SK-N-SH (cell line): ENCODE measurements at regions not wholly inside any gene's neighbourhood (a gene's known extent, or its start where the extent isn't known, plus 50 kb on each side); places are given as distances from the start of the nearest gene placed in this dataset.

Experiments
- CTCF ChIA-PET: fragments of 300-600, 350-600 bp; formaldehyde crosslinking; extraction: SDS; loops from one replicate; lab custom pipeline; 2021; lab: Yijun Ruan, JAX
- POLR2A ChIA-PET: fragments of 350-600 bp; sonication (Branson Sonifier 250); formaldehyde crosslinking; extraction: SDS; loops from one replicate; lab custom pipeline; 2020; ENCODE audit warnings: antibody characterized with exemption, inconsistent platforms; lab: Yijun Ruan, JAX
- DNase-seq: peaks from one replicate; pipeline ENCODE4 v3.0.0; 2012
- H2AFZ ChIP-seq: fragments of 200-600 bp; sonication (generic); 2 replicates; pipeline ENCODE4 v1.8.1; 2016; ENCODE audit warnings: antibody characterized with exemption, mild to moderate bottlenecking, low read depth
- H3F3A ChIP-seq: fragments of 200-600 bp; sonication (generic); replicated peaks from 2 replicates; pipeline ENCODE3; 2016; ENCODE audit warnings: antibody characterized with exemption, mild to moderate bottlenecking; ENCODE audit not compliant: insufficient read depth
- H3K27ac ChIP-seq, 2 experiments: fragments of 200-500 bp in 1 of 2; fragments of 200-600 bp in 1 of 2; sonication (Bioruptor generic) in 1 of 2; sonication (generic), shearing (Covaris generic) in 1 of 2; 2 replicates each; pipeline versions ENCODE4 v1.5.1 to v1.6.1; 2014 to 2016; ENCODE audit warnings: low read depth in 2 of 2, inconsistent platforms in 1 of 2, low read length in 1 of 2, mild to moderate bottlenecking in 1 of 2, mixed read lengths in 1 of 2
- H3K27me3 ChIP-seq: fragments of 200-600 bp; sonication (generic), shearing (Covaris generic); 2 replicates; pipeline ENCODE4 v1.6.1; 2016; ENCODE audit warnings: mixed run types; ENCODE audit not compliant: insufficient read depth
- H3K36me3 ChIP-seq, 2 experiments: fragments of 200-500 bp in 1 of 2; fragments of 200-600 bp in 1 of 2; sonication (Bioruptor generic) in 1 of 2; sonication (generic) in 1 of 2; replicated peaks in 1 of 2; 2 replicates each; pipeline versions ENCODE3 to v1.5.1; 2014 to 2016; ENCODE audit warnings: low read length in 1 of 2, mild to moderate bottlenecking in 1 of 2; ENCODE audit not compliant: insufficient read depth in 2 of 2, control insufficient read depth in 1 of 2
- H3K4me1 ChIP-seq, 2 experiments: fragments of 200-500 bp in 1 of 2; fragments of 200-600 bp in 1 of 2; sonication (Bioruptor generic) in 1 of 2; sonication (generic), shearing (Covaris generic) in 1 of 2; 2 replicates each; pipeline versions ENCODE4 v1.5.1 to v1.6.1; 2014 to 2016; ENCODE audit warnings: low read depth in 1 of 2, low read length in 1 of 2, mixed run types in 1 of 2; ENCODE audit not compliant: insufficient read depth in 2 of 2, control insufficient read depth in 1 of 2
- H3K4me2 ChIP-seq: fragments of 200-600 bp; sonication (generic), shearing (Covaris generic); 2 replicates; pipeline ENCODE4 v1.6.1; 2017; ENCODE audit warnings: mixed run types
- H3K4me3 ChIP-seq, 2 experiments: fragments of 200-500 bp in 1 of 2; fragments of 200-600 bp in 1 of 2; sonication (Bioruptor generic) in 1 of 2; sonication (generic), shearing (Covaris generic) in 1 of 2; 2 replicates each; pipeline versions ENCODE4 v1.5.1 to v1.8.1; 2014 to 2016; ENCODE audit warnings: low read depth in 2 of 2, inconsistent platforms in 1 of 2, low read length in 1 of 2, mild to moderate bottlenecking in 1 of 2, mixed read lengths in 1 of 2, moderate library complexity in 1 of 2
- H3K79me2 ChIP-seq: fragments of 200-600 bp; sonication (generic); 2 replicates; pipeline ENCODE4 v1.8.1; 2017; ENCODE audit warnings: mild to moderate bottlenecking; ENCODE audit not compliant: insufficient read depth
- H3K9ac ChIP-seq: fragments of 200-600 bp; sonication (generic); 2 replicates; pipeline ENCODE4 v1.6.1; 2017; ENCODE audit warnings: mixed run types
- H3K9me2 ChIP-seq: fragments of 200-600 bp; sonication (generic); 2 replicates; pipeline ENCODE4 v1.6.1; 2017; ENCODE audit warnings: mixed run types
- H3K9me3 ChIP-seq: fragments of 200-600 bp; sonication (generic); 2 replicates; pipeline ENCODE4 v1.6.1; 2017; ENCODE audit warnings: mixed run types, mild to moderate bottlenecking, moderate library complexity
- H4K20me1 ChIP-seq: fragments of 200-600 bp; sonication (generic); 2 replicates; pipeline ENCODE4 v1.6.1; 2017; ENCODE audit warnings: mild to moderate bottlenecking, mixed run types; ENCODE audit not compliant: insufficient read depth
- CHD2 ChIP-seq: fragments of 150-350 bp; IDR thresholded peaks from 2 replicates; pipeline ENCODE4 v1.6.1; 2018; ENCODE audit warnings: low read length; ENCODE audit not compliant: partially characterized antibody
- ELF1 ChIP-seq: IDR thresholded peaks from 2 replicates; pipeline ENCODE4 v1.4.0; 2012
- EP300 ChIP-seq, 2 experiments: IDR thresholded peaks; 2 replicates each; pipeline versions ENCODE4 v1.4.0 to v1.6.1; 2012; ENCODE audit warnings: borderline replicate concordance in 1 of 2, low read depth in 1 of 2, low read length in 1 of 2
- FOXJ3 ChIP-seq: sonication (generic); formaldehyde crosslinking; IDR thresholded peaks from 2 replicates; pipeline ENCODE4 v1.5.1; 2020; ENCODE audit warnings: mild to moderate bottlenecking, missing genetic modification reagents
- JUND ChIP-seq: IDR thresholded peaks from 2 replicates; pipeline ENCODE4 v1.4.0; 2012
- MXI1 ChIP-seq: IDR thresholded peaks from 2 replicates; pipeline ENCODE4 v1.6.1; 2012; ENCODE audit warnings: mild to moderate bottlenecking, low read depth, low read length, improper control_type of control experiment
- NFIC ChIP-seq: IDR thresholded peaks from 2 replicates; pipeline ENCODE4 v1.4.0; 2012; ENCODE audit warnings: borderline replicate concordance
- NRF1 ChIP-seq: IDR thresholded peaks from 2 replicates; pipeline ENCODE4 v1.6.1; 2012; ENCODE audit warnings: low read depth, mild to moderate bottlenecking, low read length
- RCOR1 ChIP-seq: fragments of 150-350 bp; IDR thresholded peaks from 2 replicates; pipeline ENCODE4 v1.6.1; 2017; ENCODE audit warnings: antibody characterized with exemption, low read length
- RFX5 ChIP-seq: IDR thresholded peaks from 2 replicates; pipeline ENCODE4 v1.6.1; 2012; ENCODE audit warnings: mild to moderate bottlenecking, improper control_type of control experiment, low read length
- SIN3A ChIP-seq: IDR thresholded peaks from 2 replicates; pipeline ENCODE4 v1.6.1; 2012; ENCODE audit warnings: low read depth, mild to moderate bottlenecking, low read length, moderate library complexity, borderline replicate concordance
- SMC3 ChIP-seq: IDR thresholded peaks from 2 replicates; pipeline ENCODE4 v1.6.1; 2012; ENCODE audit warnings: low read depth, low read length, improper control_type of control experiment
- YY1 ChIP-seq: IDR thresholded peaks from 2 replicates; pipeline ENCODE4 v1.4.0; 2012; ENCODE audit warnings: low read depth, mild to moderate bottlenecking
- WGBS: methylation state at CpG from one replicate; pipeline ENCODE4 v1.1.6; 2017; ENCODE audit warnings: low lambda C conversion rate; 5-methylcytosine and 5-hydroxymethylcytosine counted together
- TF ChIP-seq, protein P1 (sequence below): IDR thresholded peaks from 2 replicates; pipeline ENCODE4 v1.6.1; 2012; ENCODE audit warnings: mild to moderate bottlenecking, low read depth, low read length, moderate library complexity
- TF ChIP-seq, protein P2 (sequence below): fragments of 150-350 bp; IDR thresholded peaks from 2 replicates; pipeline ENCODE4 v1.6.1; 2016; ENCODE audit warnings: mild to moderate bottlenecking, low read depth, low read length
- TF ChIP-seq, protein P3 (sequence below): fragments of 150-350 bp; IDR thresholded peaks from 2 replicates; pipeline ENCODE4 v1.6.1; 2017; ENCODE audit warnings: antibody characterized with exemption, low read length, low read depth, borderline replicate concordance
- TF ChIP-seq, protein P4 (sequence below): IDR thresholded peaks from 2 replicates; pipeline ENCODE4 v1.4.0; 2012; ENCODE audit warnings: low read depth
- TF ChIP-seq, protein P5 (sequence below): fragments of 200-600 bp; sonication (generic); IDR thresholded peaks from 2 replicates; pipeline ENCODE4 v1.6.1; 2017; ENCODE audit warnings: antibody characterized with exemption, mild to moderate bottlenecking, moderate library complexity

DNA sequence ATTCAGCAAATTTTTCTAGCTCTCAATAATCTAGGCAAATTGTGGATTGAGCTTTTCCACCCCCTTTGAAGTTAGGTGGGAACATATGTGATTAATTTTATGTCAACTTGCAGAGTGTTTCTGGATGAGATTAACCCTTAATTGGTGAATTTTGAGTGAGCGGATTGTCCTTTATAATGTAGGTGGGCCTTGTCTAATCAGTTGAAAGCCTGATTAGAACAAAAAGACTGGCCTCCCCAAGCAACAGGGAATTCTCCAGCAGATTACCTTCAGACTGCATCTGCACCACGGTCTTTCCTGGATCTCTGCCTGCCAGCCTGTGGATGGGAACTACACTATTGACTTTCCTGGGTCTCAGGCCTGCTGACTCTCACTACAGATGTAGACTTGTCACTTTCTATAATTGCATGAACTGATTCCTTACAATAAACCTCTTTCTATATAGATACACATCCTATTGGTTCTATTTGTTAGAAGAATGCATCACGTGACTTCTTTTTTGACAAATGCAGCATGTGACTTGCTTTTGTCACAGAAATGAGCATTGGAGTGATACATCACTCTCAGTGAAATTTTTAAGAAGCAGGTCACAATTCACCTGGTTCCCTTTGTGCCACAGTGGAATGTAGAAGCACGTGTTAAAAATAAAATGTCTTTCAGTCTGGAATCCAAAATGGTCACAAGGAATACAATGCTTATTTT, 1038.3 kb downstream of the CDH11 start:
- ChIA-PET POLR2A (no interaction called here), CTCF (no interaction called here)
- no peaks in the 10 kb centered on the region for H3F3A ChIP-seq
- no peaks in the 10 kb centered on the region; a peak in 1 of 4 replicates for H3K4me1 ChIP-seq
- WGBS = 82% methylated on average over 3 of the region's 4 CpGs
- H3K4me3 ChIP-seq = no peak overlapping the region
- H3K9me2 ChIP-seq = no peaks in the 10 kb centered on the region
- no peak overlapping the region for H2AFZ ChIP-seq
- H3K4me2 ChIP-seq = no peak overlapping the region
- H3K9me3 ChIP-seq = no peaks in the 10 kb centered on the region
- no peaks in the 10 kb centered on the region for H3K79me2 ChIP-seq
- TF ChIP-seq NRF1 (no peak), SIN3A (no peak), SMC3 (no peak), RFX5 (no peak), JUND (no peak), MXI1 (no peak), EP300 (IDR thresholded peaks at IDR 0.05; ENCODE audit: borderline replicate concordance in 1 of 2, low read depth in 1 of 2, low read length in 1 of 2) (no peak), ELF1 (no peak), CHD2 (no peak), YY1 (no peak), RCOR1 (no peak), NFIC (no peak), FOXJ3 (no peak)
- TF ChIP-seq, protein P1, sequence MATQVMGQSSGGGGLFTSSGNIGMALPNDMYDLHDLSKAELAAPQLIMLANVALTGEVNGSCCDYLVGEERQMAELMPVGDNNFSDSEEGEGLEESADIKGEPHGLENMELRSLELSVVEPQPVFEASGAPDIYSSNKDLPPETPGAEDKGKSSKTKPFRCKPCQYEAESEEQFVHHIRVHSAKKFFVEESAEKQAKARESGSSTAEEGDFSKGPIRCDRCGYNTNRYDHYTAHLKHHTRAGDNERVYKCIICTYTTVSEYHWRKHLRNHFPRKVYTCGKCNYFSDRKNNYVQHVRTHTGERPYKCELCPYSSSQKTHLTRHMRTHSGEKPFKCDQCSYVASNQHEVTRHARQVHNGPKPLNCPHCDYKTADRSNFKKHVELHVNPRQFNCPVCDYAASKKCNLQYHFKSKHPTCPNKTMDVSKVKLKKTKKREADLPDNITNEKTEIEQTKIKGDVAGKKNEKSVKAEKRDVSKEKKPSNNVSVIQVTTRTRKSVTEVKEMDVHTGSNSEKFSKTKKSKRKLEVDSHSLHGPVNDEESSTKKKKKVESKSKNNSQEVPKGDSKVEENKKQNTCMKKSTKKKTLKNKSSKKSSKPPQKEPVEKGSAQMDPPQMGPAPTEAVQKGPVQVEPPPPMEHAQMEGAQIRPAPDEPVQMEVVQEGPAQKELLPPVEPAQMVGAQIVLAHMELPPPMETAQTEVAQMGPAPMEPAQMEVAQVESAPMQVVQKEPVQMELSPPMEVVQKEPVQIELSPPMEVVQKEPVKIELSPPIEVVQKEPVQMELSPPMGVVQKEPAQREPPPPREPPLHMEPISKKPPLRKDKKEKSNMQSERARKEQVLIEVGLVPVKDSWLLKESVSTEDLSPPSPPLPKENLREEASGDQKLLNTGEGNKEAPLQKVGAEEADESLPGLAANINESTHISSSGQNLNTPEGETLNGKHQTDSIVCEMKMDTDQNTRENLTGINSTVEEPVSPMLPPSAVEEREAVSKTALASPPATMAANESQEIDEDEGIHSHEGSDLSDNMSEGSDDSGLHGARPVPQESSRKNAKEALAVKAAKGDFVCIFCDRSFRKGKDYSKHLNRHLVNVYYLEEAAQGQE = no peak
- TF ChIP-seq, protein P2, sequence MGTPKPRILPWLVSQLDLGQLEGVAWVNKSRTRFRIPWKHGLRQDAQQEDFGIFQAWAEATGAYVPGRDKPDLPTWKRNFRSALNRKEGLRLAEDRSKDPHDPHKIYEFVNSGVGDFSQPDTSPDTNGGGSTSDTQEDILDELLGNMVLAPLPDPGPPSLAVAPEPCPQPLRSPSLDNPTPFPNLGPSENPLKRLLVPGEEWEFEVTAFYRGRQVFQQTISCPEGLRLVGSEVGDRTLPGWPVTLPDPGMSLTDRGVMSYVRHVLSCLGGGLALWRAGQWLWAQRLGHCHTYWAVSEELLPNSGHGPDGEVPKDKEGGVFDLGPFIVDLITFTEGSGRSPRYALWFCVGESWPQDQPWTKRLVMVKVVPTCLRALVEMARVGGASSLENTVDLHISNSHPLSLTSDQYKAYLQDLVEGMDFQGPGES = no peak
- TF ChIP-seq, protein P3, sequence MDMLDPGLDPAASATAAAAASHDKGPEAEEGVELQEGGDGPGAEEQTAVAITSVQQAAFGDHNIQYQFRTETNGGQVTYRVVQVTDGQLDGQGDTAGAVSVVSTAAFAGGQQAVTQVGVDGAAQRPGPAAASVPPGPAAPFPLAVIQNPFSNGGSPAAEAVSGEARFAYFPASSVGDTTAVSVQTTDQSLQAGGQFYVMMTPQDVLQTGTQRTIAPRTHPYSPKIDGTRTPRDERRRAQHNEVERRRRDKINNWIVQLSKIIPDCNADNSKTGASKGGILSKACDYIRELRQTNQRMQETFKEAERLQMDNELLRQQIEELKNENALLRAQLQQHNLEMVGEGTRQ = no peak
- TF ChIP-seq, protein P4, sequence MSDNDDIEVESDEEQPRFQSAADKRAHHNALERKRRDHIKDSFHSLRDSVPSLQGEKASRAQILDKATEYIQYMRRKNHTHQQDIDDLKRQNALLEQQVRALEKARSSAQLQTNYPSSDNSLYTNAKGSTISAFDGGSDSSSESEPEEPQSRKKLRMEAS = no peak
- TF ChIP-seq, protein P5, sequence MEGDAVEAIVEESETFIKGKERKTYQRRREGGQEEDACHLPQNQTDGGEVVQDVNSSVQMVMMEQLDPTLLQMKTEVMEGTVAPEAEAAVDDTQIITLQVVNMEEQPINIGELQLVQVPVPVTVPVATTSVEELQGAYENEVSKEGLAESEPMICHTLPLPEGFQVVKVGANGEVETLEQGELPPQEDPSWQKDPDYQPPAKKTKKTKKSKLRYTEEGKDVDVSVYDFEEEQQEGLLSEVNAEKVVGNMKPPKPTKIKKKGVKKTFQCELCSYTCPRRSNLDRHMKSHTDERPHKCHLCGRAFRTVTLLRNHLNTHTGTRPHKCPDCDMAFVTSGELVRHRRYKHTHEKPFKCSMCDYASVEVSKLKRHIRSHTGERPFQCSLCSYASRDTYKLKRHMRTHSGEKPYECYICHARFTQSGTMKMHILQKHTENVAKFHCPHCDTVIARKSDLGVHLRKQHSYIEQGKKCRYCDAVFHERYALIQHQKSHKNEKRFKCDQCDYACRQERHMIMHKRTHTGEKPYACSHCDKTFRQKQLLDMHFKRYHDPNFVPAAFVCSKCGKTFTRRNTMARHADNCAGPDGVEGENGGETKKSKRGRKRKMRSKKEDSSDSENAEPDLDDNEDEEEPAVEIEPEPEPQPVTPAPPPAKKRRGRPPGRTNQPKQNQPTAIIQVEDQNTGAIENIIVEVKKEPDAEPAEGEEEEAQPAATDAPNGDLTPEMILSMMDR = no peak
- no peaks in the 10 kb centered on the region for H3K36me3 ChIP-seq
- H3K27ac ChIP-seq = no peak overlapping the region
- no peak overlapping the region for H3K9ac ChIP-seq
- no peaks in the 10 kb centered on the region for H3K27me3 ChIP-seq
- H4K20me1 ChIP-seq = no peaks in the 10 kb centered on the region
- no peak for DNase-seq
